GM18909 (cell line): ENCODE measurements at regions not wholly inside any gene's neighbourhood (a gene's known extent, or its start where the extent isn't known, plus 50 kb on each side); places are given as distances from the start of the nearest gene placed in this dataset.

ENCODE experiments used
- ATAC-seq: cut with Tn5 transposase; IDR thresholded peaks from one replicate; pipeline ENCODE4 v1.9.1; 2021; ENCODE audit warnings: mild to moderate bottlenecking; ENCODE audit not compliant: unreplicated experiment, poor library complexity

GRCh38 chr18:10201659-10202058 lies 252.8 kb upstream of the APCDD1 start:
- no peak for ATAC-seq

- no peak for ATAC-seq
Measured at GRCh38 chr18:10202845-10203321, 251.6 kb upstream of the APCDD1 start.

- ATAC-seq: no peak
Measured at GRCh38 chr18:10205151-10205550, 249.3 kb upstream of the APCDD1 start.

GRCh38 chr18:10207682-10208345 lies 246.6 kb upstream of the APCDD1 start:
- ATAC-seq: no peak

- no peak for ATAC-seq
Measured at GRCh38 chr18:10209302-10209701, 245.1 kb upstream of the APCDD1 start.

GRCh38 chr18:10210057-10210633 lies 244.3 kb upstream of the APCDD1 start:
- ATAC-seq: no peak

GRCh38 chr18:10213526-10213925 lies 240.9 kb upstream of the APCDD1 start:
- ATAC-seq: peak; percentile 95

GRCh38 chr18:10215446-10215845 lies 239.0 kb upstream of the APCDD1 start:
- no peak for ATAC-seq

GRCh38 chr18:10216791-10217190 lies 237.6 kb upstream of the APCDD1 start:
- ATAC-seq: no peak

- no peak for ATAC-seq
Measured at GRCh38 chr18:10217211-10217610, 237.2 kb upstream of the APCDD1 start.

GRCh38 chr18:10225300-10225699 lies 229.1 kb upstream of the APCDD1 start:
- ATAC-seq: no peak

- no peak for ATAC-seq
Measured at GRCh38 chr18:10226971-10227370, 227.5 kb upstream of the APCDD1 start.

GRCh38 chr18:10228326-10228725 lies 226.1 kb upstream of the APCDD1 start:
- no peak for ATAC-seq

GRCh38 chr18:10229458-10229857 lies 225.0 kb upstream of the APCDD1 start:
- ATAC-seq: no peak

- no peak for ATAC-seq
Measured at GRCh38 chr18:10230072-10230471, 224.4 kb upstream of the APCDD1 start.

- ATAC-seq: no peak
Measured at GRCh38 chr18:10231220-10231619, 223.2 kb upstream of the APCDD1 start.

- no peak for ATAC-seq
Measured at GRCh38 chr18:10232062-10232461, 222.4 kb upstream of the APCDD1 start.

GRCh38 chr18:10233082-10233875 lies 221.2 kb upstream of the APCDD1 start:
- no peak for ATAC-seq

- no peak for ATAC-seq
Measured at GRCh38 chr18:10234281-10234680, 220.2 kb upstream of the APCDD1 start.

- ATAC-seq: no peak
Measured at GRCh38 chr18:10234912-10235660, 219.3 kb upstream of the APCDD1 start.

GRCh38 chr18:10235661-10235952 lies 218.8 kb upstream of the APCDD1 start:
- no peak for ATAC-seq
